Esophagus squamous epithelium (tissue), 4 donors: ENCODE measurements at regions not wholly inside any gene's neighbourhood (a gene's known extent, or its start where the extent isn't known, plus 50 kb on each side); places are given as distances from the start of the nearest gene placed in this dataset.
A peak's percentile ranks its signal among the peaks of the same experiment; 100 is the strongest.

Experiments used
- POLR2A ChIP-seq, 4 donors: fragments of 450-650 bp; IDR thresholded peaks; one replicate each; pipeline ENCODE4 v1.6.1; 2017; ENCODE audit warnings: antibody characterized with exemption in 4 of 4, mild to moderate bottlenecking in 4 of 4, moderate library complexity in 3 of 4
- TF ChIP-seq, protein P1 (sequence below), 6 experiments: fragments of 450-650 bp in 4 of 6; fragments of 200-600 bp in 2 of 6; sonication (generic) in 2 of 6; IDR thresholded peaks; one replicate each; pipeline ENCODE4 v1.5.1; 2016 to 2019; ENCODE audit warnings: antibody characterized with exemption in 6 of 6, mild to moderate bottlenecking in 4 of 6, moderate library complexity in 4 of 6

DNA sequence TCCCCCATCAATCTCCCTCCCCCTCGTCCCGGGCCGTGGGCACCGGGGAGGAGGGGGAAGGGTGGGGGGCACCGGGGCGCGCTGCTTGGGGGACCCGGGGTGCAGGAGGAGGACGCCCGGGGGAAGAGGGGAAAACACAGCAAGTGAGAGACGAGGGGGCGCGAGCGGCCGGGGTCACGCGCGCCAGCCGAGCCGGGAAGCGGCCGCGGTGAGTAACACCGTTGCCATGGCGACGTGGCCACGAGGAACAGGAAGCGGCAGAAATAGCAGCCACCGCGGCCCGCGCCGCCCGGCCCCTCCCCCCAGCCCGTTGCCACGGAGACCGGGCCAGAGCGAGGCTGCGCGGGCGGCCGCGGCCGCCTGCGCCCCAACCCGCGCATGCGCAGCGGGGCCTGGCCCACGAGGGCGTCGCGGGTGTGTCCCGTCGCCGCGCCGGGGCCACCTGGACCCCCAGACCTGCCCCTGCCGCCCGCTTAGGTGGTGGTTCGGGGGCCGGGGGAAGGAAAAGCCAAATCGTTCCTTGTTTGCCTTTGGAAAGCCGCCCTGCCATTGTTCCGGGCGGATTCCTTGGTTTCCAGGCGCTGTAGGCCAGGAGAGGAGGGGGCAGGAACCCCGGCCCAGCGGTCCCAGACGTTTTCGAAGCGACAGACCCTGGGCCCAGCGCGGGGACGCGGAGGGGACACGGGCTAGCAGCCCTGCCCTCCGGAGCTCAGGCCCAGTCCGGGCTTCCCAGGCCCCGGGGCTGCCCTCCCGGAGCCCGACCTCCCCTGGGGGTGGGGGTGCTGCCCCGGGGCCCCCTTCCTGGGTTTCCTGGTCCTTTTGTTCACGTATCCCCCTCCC, 207.1 kb downstream of the C9orf50 start:
- TF ChIP-seq, protein P1, sequence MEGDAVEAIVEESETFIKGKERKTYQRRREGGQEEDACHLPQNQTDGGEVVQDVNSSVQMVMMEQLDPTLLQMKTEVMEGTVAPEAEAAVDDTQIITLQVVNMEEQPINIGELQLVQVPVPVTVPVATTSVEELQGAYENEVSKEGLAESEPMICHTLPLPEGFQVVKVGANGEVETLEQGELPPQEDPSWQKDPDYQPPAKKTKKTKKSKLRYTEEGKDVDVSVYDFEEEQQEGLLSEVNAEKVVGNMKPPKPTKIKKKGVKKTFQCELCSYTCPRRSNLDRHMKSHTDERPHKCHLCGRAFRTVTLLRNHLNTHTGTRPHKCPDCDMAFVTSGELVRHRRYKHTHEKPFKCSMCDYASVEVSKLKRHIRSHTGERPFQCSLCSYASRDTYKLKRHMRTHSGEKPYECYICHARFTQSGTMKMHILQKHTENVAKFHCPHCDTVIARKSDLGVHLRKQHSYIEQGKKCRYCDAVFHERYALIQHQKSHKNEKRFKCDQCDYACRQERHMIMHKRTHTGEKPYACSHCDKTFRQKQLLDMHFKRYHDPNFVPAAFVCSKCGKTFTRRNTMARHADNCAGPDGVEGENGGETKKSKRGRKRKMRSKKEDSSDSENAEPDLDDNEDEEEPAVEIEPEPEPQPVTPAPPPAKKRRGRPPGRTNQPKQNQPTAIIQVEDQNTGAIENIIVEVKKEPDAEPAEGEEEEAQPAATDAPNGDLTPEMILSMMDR (IDR thresholded peaks at IDR 0.05) = peak in 1 of 6 experiments; percentile 24
- peak in 3 of 4 donors; percentile 76 to 96 (median 89) for TF ChIP-seq POLR2A (IDR thresholded peaks at IDR 0.05)
